ENCODE measurements at regions not wholly inside any gene's neighbourhood (a gene's known extent, or its start where the extent isn't known, plus 50 kb on each side); places are given as distances from the start of the nearest gene placed in this dataset.

DNA sequence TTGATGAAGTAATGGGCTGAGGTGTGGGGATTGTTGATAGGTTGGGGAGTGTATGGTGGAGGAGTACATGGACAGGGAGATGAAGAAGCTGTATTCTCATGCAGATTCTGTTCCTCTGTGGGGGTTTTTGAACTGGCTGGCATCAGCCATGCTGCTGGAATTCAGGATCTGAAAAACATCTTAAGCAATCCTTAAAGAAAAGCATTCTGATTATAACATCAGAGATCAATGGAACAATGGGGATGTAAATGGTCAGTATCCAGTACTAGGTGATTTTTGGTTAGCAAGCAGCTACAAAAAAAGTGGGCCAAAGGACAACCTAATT is 247.5 kb upstream of the GALNT17 start:
- Histone ChIP-seq H3K36me3 (no peaks in the 10 kb centered on the region), H3K27ac (no peak overlapping the region), H3K4me3 (ENCODE audit: low read depth in 1 of 2, low read length in 1 of 2) (no peak overlapping the region), H3K4me1 (ENCODE audit: control insufficient read depth in 1 of 2, insufficient read depth in 1 of 2, low read depth in 1 of 2, low read length in 1 of 2) (no peaks in the 10 kb centered on the region), H3K9me3 (no peaks in the 10 kb centered on the region), H3K27me3 (no peaks in the 10 kb centered on the region)
- no peak for TF ChIP-seq CTCF (IDR thresholded peaks at IDR 0.05)

GRCh38 chr7:70884809-70885208 is 247.1 kb upstream of the GALNT17 start:
- no peaks in the 10 kb centered on the region for H3K9me3 ChIP-seq
- H3K4me3 ChIP-seq (ENCODE audit: low read depth in 1 of 2, low read length in 1 of 2): no peak overlapping the region
- no peak for TF ChIP-seq CTCF (IDR thresholded peaks at IDR 0.05)
- no peaks in the 10 kb centered on the region for H3K36me3 ChIP-seq
- H3K27ac ChIP-seq: no peak overlapping the region
- H3K27me3 ChIP-seq: no peaks in the 10 kb centered on the region
- H3K4me1 ChIP-seq (ENCODE audit: control insufficient read depth in 1 of 2, insufficient read depth in 1 of 2, low read depth in 1 of 2, low read length in 1 of 2): no peaks in the 10 kb centered on the region

- Histone ChIP-seq H3K27ac (no peak overlapping the region), H3K27me3 (no peaks in the 10 kb centered on the region), H3K4me3 (ENCODE audit: low read depth in 1 of 2, low read length in 1 of 2) (no peak overlapping the region), H3K9me3 (no peaks in the 10 kb centered on the region), H3K4me1 (ENCODE audit: control insufficient read depth in 1 of 2, insufficient read depth in 1 of 2, low read depth in 1 of 2, low read length in 1 of 2) (no peaks in the 10 kb centered on the region), H3K36me3 (no peaks in the 10 kb centered on the region)
- no peak for TF ChIP-seq CTCF (IDR thresholded peaks at IDR 0.05)
These were observed 245.4 kb upstream of the GALNT17 start for GRCh38 chr7:70886547-70886946.

DNA sequence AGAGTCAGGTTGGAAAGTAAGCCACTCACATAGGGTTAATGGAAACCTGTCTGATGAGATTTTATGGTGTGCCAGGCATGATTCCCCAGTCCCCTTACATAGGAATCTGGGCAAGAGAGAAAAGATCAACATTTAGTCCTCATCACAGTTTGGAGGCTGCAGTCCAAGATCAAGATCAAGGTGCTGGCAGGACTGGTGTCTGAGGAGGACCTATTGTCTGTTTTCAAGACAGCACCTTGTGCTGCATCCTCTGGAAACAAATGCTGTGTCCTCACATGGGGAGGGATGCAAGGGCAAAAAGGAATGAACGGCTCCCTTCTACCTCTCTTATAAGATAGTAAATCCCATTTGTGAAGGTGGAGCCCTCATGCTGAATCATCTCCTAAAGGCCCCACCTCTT is 244.8 kb upstream of the GALNT17 start:
- Histone ChIP-seq H3K27me3 (no peaks in the 10 kb centered on the region), H3K9me3 (no peaks in the 10 kb centered on the region), H3K4me1 (ENCODE audit: control insufficient read depth in 1 of 2, insufficient read depth in 1 of 2, low read depth in 1 of 2, low read length in 1 of 2) (no peaks in the 10 kb centered on the region), H3K27ac (no peak overlapping the region), H3K36me3 (no peaks in the 10 kb centered on the region), H3K4me3 (ENCODE audit: low read depth in 1 of 2, low read length in 1 of 2) (no peak overlapping the region)
- TF ChIP-seq CTCF (IDR thresholded peaks at IDR 0.05): no peak

DNA sequence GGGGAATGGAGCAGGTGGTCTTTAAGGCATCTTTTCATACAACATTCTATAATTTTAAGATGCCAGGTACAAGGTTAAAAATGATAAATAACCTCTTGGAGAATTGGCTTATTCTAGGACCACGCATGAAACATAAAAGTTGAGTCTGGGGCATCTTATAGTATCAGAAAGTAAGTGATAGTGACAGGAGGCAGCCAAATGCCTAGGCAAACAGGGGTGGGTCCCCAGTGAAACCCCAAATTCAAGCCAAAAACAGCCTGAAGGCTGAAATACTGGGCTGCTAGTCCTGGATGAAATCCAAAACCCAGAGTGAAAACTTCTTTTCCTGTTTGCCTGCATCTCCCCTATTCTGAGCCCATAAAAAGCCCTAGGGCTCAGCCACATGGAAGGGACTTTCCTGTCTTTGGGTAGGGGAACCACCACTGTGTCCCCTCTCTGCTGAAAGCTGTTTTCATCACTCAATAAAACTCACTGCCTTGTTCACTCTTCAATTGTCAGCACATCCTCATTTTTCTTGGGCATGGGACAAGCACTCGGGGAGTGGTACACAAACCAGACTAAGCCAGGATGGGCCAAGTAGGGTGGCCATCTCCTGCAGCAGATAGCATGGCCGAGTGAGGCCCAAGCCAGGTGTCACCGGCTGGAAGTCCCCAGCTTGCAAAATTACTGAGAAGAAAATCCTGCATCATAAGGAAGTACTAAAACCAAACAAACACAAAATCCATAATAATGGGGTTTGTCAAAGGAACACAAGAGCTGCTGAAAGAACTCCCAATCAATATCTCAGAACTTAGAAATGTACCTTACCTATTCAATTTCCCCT is 241.6 kb upstream of the GALNT17 start:
- Histone ChIP-seq H3K4me3 (ENCODE audit: low read depth in 1 of 2, low read length in 1 of 2) (no peak overlapping the region), H3K36me3 (no peaks in the 10 kb centered on the region), H3K27me3 (no peaks in the 10 kb centered on the region), H3K27ac (no peak overlapping the region), H3K4me1 (ENCODE audit: control insufficient read depth in 1 of 2, insufficient read depth in 1 of 2, low read depth in 1 of 2, low read length in 1 of 2) (no peaks in the 10 kb centered on the region), H3K9me3 (no peaks in the 10 kb centered on the region)
- no peak for TF ChIP-seq CTCF (IDR thresholded peaks at IDR 0.05)
